HG02943 (cell line): ENCODE measurements at regions not wholly inside any gene's neighbourhood (a gene's known extent, or its start where the extent isn't known, plus 50 kb on each side); places are given as distances from the start of the nearest gene placed in this dataset.
"Not testable (repeated sequence)": the region's sequence is repeated elsewhere in the genome, so short reads cannot be mapped to it uniquely, and the experiment has no call there.

ENCODE experiments used
- ATAC-seq: cut with Tn5 transposase; IDR thresholded peaks from one replicate; pipeline ENCODE4 v1.9.1; 2021; ENCODE audit warnings: mild to moderate bottlenecking, low read depth, moderate library complexity; ENCODE audit not compliant: unreplicated experiment

- no peak for ATAC-seq
Observed at GRCh38 chr10:63773106-63773505, 251.9 kb downstream of the REEP3 start.

GRCh38 chr10:63773962-63774361 is 252.8 kb downstream of the REEP3 start:
- no peak for ATAC-seq

GRCh38 chr10:63780101-63780500 is 258.9 kb downstream of the REEP3 start:
- no peak for ATAC-seq

- no peak for ATAC-seq
Observed at GRCh38 chr10:63781226-63781625, 260.0 kb downstream of the REEP3 start.

GRCh38 chr10:63783882-63784281 is 262.7 kb downstream of the REEP3 start:
- ATAC-seq, result no peak

GRCh38 chr10:63788152-63788821 is 267.1 kb downstream of the REEP3 start:
- ATAC-seq, result no peak

- no peak for ATAC-seq
Observed at GRCh38 chr10:63795094-63795860, 274.1 kb downstream of the REEP3 start.

GRCh38 chr10:63798599-63799498 is 277.6 kb downstream of the REEP3 start:
- ATAC-seq, result no peak

GRCh38 chr10:63799521-63800300 is 278.5 kb downstream of the REEP3 start:
- no peak for ATAC-seq

- no peak for ATAC-seq
Observed at GRCh38 chr10:63801166-63801565, 280.0 kb downstream of the REEP3 start.

GRCh38 chr10:63806330-63806729 is 285.1 kb downstream of the REEP3 start:
- no peak for ATAC-seq

- ATAC-seq, result no peak
Observed at GRCh38 chr10:63812501-63812900, 291.3 kb downstream of the REEP3 start.

GRCh38 chr10:63819753-63820329 is 298.6 kb downstream of the REEP3 start:
- ATAC-seq, result no peak

GRCh38 chr10:63822496-63822895 is 301.3 kb downstream of the REEP3 start:
- ATAC-seq, result no peak

GRCh38 chr10:63825111-63825510 is 303.9 kb downstream of the REEP3 start:
- ATAC-seq, result no peak

- no peak for ATAC-seq
Observed at GRCh38 chr10:63825766-63826165, 304.6 kb downstream of the REEP3 start.

- not testable (repeated sequence) for ATAC-seq
Observed at GRCh38 chr10:63827018-63827417, 305.8 kb downstream of the REEP3 start.

GRCh38 chr10:63829020-63829419 is 307.8 kb downstream of the REEP3 start:
- no peak for ATAC-seq

GRCh38 chr10:63829573-63830149 is 308.5 kb downstream of the REEP3 start:
- no peak for ATAC-seq

GRCh38 chr10:63832686-63833085 is 311.5 kb downstream of the REEP3 start:
- ATAC-seq, result no peak
